K562 (cell line): ENCODE measurements at regions not wholly inside any gene's neighbourhood (a gene's known extent, or its start where the extent isn't known, plus 50 kb on each side); places are given as distances from the start of the nearest gene placed in this dataset.

Experiments used
- ATAC-seq: fragments of 200-7000 bp; cut with Tn5 transposase; 3 replicates; pipeline ENCODE4 v1.9.1; 2020; ENCODE audit warnings: moderate library complexity
- BruUV-seq: library from RNA; stranded (reverse); fragments of 400-500 nt; replicated peaks from 2 replicates; lab custom pipeline; 2021; lab: Mats Ljungman, UMichigan
- CTCF ChIA-PET: fragments of 300-600 bp; formaldehyde crosslinking; extraction: SDS; loops from one replicate; lab custom pipeline; 2021; ENCODE audit warnings: low intra/inter-chr PET ratio; lab: Yijun Ruan, JAX
- POLR2A ChIA-PET: fragments of 300-600, 350-650 bp; sonication (Branson Sonifier 250); formaldehyde crosslinking; extraction: SDS; loops from one replicate; lab custom pipeline; 2021; ENCODE audit warnings: antibody characterized with exemption, inconsistent platforms; lab: Yijun Ruan, JAX
- DNase-seq, 4 experiments: peaks; one replicate each; pipeline versions ENCODE4 v3.0.0 to v3.0.0-alpha.2; 2011 to 2018; ENCODE audit warnings: low spot score in 3 of 4, mixed read lengths in 3 of 4; ENCODE audit errors: extremely low read depth in 1 of 4
- FAIRE-seq: peaks from 2 replicates; lab custom pipeline; 2011; peaks lifted over from hg19 to GRCh38; lab: Jason Lieb, UNC
- H2AFZ ChIP-seq: 2 replicates; pipeline ENCODE4 v1.6.0; 2011; ENCODE audit warnings: low read depth, low read length, control low read depth, inconsistent platforms
- H3K27ac ChIP-seq: fragments of 200-600 bp; 3 replicates; pipeline ENCODE4 v1.8.0; 2011; ENCODE audit warnings: low read depth, mild to moderate bottlenecking, control low read depth, inconsistent platforms, low read length, moderate library complexity, mixed read lengths; ENCODE audit errors: extremely low read depth
- H3K27me3 ChIP-seq, 2 experiments: fragments of 300-600 bp in 1 of 2; 2 replicates in 1 of 2; 3 replicates in 1 of 2; pipeline versions ENCODE4 v1.6.0 to v1.8.0; 2011; ENCODE audit warnings: inconsistent platforms in 2 of 2, low read length in 2 of 2, mild to moderate bottlenecking in 1 of 2, mixed read lengths in 1 of 2, moderate library complexity in 1 of 2; ENCODE audit not compliant: control insufficient read depth in 2 of 2, insufficient read depth in 2 of 2
- H3K36me3 ChIP-seq: fragments of 300-600 bp; 3 replicates; pipeline ENCODE4 v1.8.0; 2011; ENCODE audit warnings: mild to moderate bottlenecking, low read length, inconsistent platforms; ENCODE audit not compliant: control insufficient read depth, insufficient read depth
- H3K4me1 ChIP-seq, 2 experiments: fragments of 200-600 bp in 1 of 2; replicated peaks in 1 of 2; 2 replicates in 1 of 2; 3 replicates in 1 of 2; pipeline versions ENCODE4 v1.5.1 to v1.8.0; 2011; ENCODE audit warnings: inconsistent platforms in 2 of 2, low read length in 2 of 2, mild to moderate bottlenecking in 1 of 2, mixed read lengths in 1 of 2, moderate library complexity in 1 of 2; ENCODE audit not compliant: control insufficient read depth in 2 of 2, insufficient read depth in 2 of 2
- H3K4me2 ChIP-seq: 2 replicates; pipeline ENCODE4 v1.6.1; 2011; ENCODE audit warnings: low read length, control low read depth, inconsistent platforms, mixed read lengths; ENCODE audit not compliant: insufficient read depth
- H3K4me3 ChIP-seq: fragments of 200-600 bp; sonication (generic), shearing (Covaris generic); 2 replicates; pipeline ENCODE4 v1.5.1; 2016; ENCODE audit warnings: control low read depth, inconsistent platforms
- H3K79me2 ChIP-seq: fragments of 200-600 bp; 3 replicates; pipeline ENCODE4 v1.8.0; 2011; ENCODE audit warnings: low read length, inconsistent platforms; ENCODE audit not compliant: control insufficient read depth, insufficient read depth
- H3K9ac ChIP-seq, 2 experiments: 2 replicates each; pipeline versions ENCODE4 v1.6.0 to v1.6.1; 2011; ENCODE audit warnings: low read depth in 2 of 2, low read length in 2 of 2, control low read depth in 1 of 2, inconsistent platforms in 1 of 2, mild to moderate bottlenecking in 1 of 2, mixed read lengths in 1 of 2; ENCODE audit not compliant: insufficient read depth in 1 of 2
- H3K9me1 ChIP-seq: one replicate; pipeline ENCODE4 v1.6.0; 2011; ENCODE audit warnings: inconsistent platforms, mild to moderate bottlenecking, low read length, moderate library complexity; ENCODE audit not compliant: control insufficient read depth, insufficient read depth
- H3K9me3 ChIP-seq: replicated peaks from 2 replicates; pipeline ENCODE4 v1.5.1; 2011; ENCODE audit warnings: low read depth, low read length, inconsistent platforms; ENCODE audit not compliant: control insufficient read depth, insufficient read depth
- H4K20me1 ChIP-seq: replicated peaks from 2 replicates; pipeline ENCODE4 v1.6.1; 2011; ENCODE audit warnings: low read length, inconsistent platforms, mixed read lengths; ENCODE audit not compliant: control insufficient read depth, insufficient read depth
- ARID2 ChIP-seq: fragments of 450-650 bp; IDR thresholded peaks from 2 replicates; pipeline ENCODE4 v1.6.1; 2017; ENCODE audit warnings: antibody characterized with exemption, mild to moderate bottlenecking
- CREB3L1 ChIP-seq: fragments of 450-650 bp; IDR thresholded peaks from 2 replicates; pipeline ENCODE4 v1.6.1; 2014; ENCODE audit warnings: low read depth, mild to moderate bottlenecking, moderate library complexity, borderline replicate concordance
- HINFP ChIP-seq: fragments of 450-650 bp; conservative IDR thresholded peaks from 2 replicates; pipeline ENCODE4 v1.6.1; 2016; ENCODE audit warnings: missing genetic modification characterization, low read depth, mild to moderate bottlenecking, control low read depth, missing compliant biosample characterization
- WGBS: fragments of 100-300 bp; shearing (Covaris generic); methylation state at CpG from one replicate; pipeline ENCODE4 v1.1.6; 2016; ENCODE audit warnings: low coverage, mixed read lengths; ENCODE audit not compliant: insufficient coverage; ENCODE audit errors: missing lambda C conversion rate; 5-methylcytosine and 5-hydroxymethylcytosine counted together
- in situ Hi-C: fragments of 300-500 bp; cut with MboI; formaldehyde crosslinking; loops from 4 replicates; pipeline ENCODE4 v1.15.0; 2018; ENCODE audit warnings: inconsistent platforms, mixed read lengths
- intact Hi-C: fragments of 100-400 bp; cut with micrococcal nuclease; formaldehyde crosslinking; loops from 2 replicates; pipeline ENCODE4 v1.14.2; 2022

- TF ChIP-seq CREB3L1 = no peak
Measured at GRCh38 chr10:78255796-78256638, 222.4 kb downstream of the RPS24 start (continued).

- H4K20me1 ChIP-seq = no peaks in the 10 kb centered on the region
- no peaks in the 10 kb centered on the region for H3K9me1 ChIP-seq
- no peaks in the 10 kb centered on the region for H3K9me3 ChIP-seq
- no peak overlapping the region for H2AFZ ChIP-seq
- ChIA-PET CTCF (no interaction called here), POLR2A (no interaction called here)
- no peaks in the 10 kb centered on the region for H3K36me3 ChIP-seq
- in situ Hi-C loops = no loop called here
- no peak for DNase-seq
- intact Hi-C loops = no loop called here
- H3K79me2 ChIP-seq = no peaks in the 10 kb centered on the region
- H3K4me2 ChIP-seq = no peak overlapping the region
- no peak overlapping the region for H3K9ac ChIP-seq
- 2% methylated on average over 4 of the region's 4 CpGs for WGBS
- no TSS peak for BruUV-seq
- H3K27ac ChIP-seq = no peak overlapping the region
- ATAC-seq = no peak
- no peak for FAIRE-seq
- peaks cover 3 to 37% of the 10 kb centered on the region in 2 experiments; a peak in 4 of 5 replicates for H3K27me3 ChIP-seq
- H3K4me3 ChIP-seq = no peak overlapping the region
- H3K4me1 ChIP-seq = peaks cover 8 to 15% of the 10 kb centered on the region in 2 experiments; a peak in 3 of 5 replicates
- TF ChIP-seq HINFP (tag) (no peak), ARID2 (no peak)
Measured at GRCh38 chr10:78258323-78259030, 224.8 kb downstream of the RPS24 start.
